Loucy (cell line): ENCODE measurements at regions not wholly inside any gene's neighbourhood (a gene's known extent, or its start where the extent isn't known, plus 50 kb on each side); places are given as distances from the start of the nearest gene placed in this dataset.

Experiments
- EZH2phosphoT487 ChIP-seq: fragments of 200-600 bp; IDR thresholded peaks from 2 replicates; pipeline ENCODE4 v1.6.1; 2018; ENCODE audit warnings: antibody characterized with exemption, mild to moderate bottlenecking, moderate library complexity, borderline replicate concordance
- TF ChIP-seq, protein P1 (sequence below): fragments of 200-600 bp; sonication (generic); conservative IDR thresholded peaks from 2 replicates; pipeline ENCODE4 v1.5.1; 2014; ENCODE audit warnings: mild to moderate bottlenecking, antibody characterized with exemption, low read length

DNA sequence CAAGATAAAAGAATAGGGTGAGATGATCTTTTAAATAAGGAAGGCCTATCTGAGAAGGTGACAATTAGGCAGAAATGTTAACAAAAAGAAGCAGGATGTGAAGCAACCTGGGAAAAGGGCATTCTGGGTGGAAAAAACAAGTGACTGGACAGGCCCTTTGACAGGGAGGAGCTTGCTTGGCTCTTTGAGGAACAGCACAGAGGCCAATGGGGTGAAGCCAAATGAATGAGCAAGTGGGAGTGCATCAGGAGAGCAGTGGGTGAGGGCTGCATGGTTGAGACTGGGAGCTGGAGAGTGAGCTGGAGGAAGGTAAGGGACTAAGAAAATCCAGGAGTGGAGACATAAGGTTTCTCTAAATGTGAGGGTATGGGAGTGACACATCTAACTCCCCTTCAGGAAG, 126.9 kb downstream of the TDRD15 start:
- TF ChIP-seq, protein P1, sequence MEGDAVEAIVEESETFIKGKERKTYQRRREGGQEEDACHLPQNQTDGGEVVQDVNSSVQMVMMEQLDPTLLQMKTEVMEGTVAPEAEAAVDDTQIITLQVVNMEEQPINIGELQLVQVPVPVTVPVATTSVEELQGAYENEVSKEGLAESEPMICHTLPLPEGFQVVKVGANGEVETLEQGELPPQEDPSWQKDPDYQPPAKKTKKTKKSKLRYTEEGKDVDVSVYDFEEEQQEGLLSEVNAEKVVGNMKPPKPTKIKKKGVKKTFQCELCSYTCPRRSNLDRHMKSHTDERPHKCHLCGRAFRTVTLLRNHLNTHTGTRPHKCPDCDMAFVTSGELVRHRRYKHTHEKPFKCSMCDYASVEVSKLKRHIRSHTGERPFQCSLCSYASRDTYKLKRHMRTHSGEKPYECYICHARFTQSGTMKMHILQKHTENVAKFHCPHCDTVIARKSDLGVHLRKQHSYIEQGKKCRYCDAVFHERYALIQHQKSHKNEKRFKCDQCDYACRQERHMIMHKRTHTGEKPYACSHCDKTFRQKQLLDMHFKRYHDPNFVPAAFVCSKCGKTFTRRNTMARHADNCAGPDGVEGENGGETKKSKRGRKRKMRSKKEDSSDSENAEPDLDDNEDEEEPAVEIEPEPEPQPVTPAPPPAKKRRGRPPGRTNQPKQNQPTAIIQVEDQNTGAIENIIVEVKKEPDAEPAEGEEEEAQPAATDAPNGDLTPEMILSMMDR: no peak
- TF ChIP-seq EZH2phosphoT487: no peak
